CD14-positive monocyte (primary cell): ENCODE measurements at regions not wholly inside any gene's neighbourhood (a gene's known extent, or its start where the extent isn't known, plus 50 kb on each side); places are given as distances from the start of the nearest gene placed in this dataset.

Source experiments
- DNase-seq, 3 donors: peaks; one replicate each; pipeline ENCODE4 v3.0.0-alpha.2; 2011 to 2022
- H2AFZ ChIP-seq: 2 replicates; pipeline ENCODE4 v1.6.0; 2012; ENCODE audit warnings: mild to moderate bottlenecking, low read depth, low read length, inconsistent platforms; ENCODE audit not compliant: insufficient read depth, poor library complexity, severe bottlenecking
- H3K27ac ChIP-seq, 2 donors: 1 replicate in 1 of 2; 2 replicates in 1 of 2; pipeline ENCODE4 v1.5.1; 2012 to 2013; ENCODE audit warnings: low read length in 2 of 2, control low read depth in 1 of 2, inconsistent platforms in 1 of 2, low read depth in 1 of 2, mild to moderate bottlenecking in 1 of 2
- H3K27me3 ChIP-seq, 2 donors: one replicate each; pipeline versions ENCODE4 v1.6.0 to v1.6.1; 2011 to 2013; ENCODE audit warnings: low read length in 2 of 2; ENCODE audit not compliant: control insufficient read depth in 2 of 2, insufficient read depth in 2 of 2
- H3K36me3 ChIP-seq, 2 donors: replicated peaks in 1 of 2; 1 replicate in 1 of 2; 2 replicates in 1 of 2; pipeline versions ENCODE4 v1.5.1 to v1.6.1; 2012 to 2013; ENCODE audit warnings: low read length in 2 of 2, control low read depth in 1 of 2, inconsistent platforms in 1 of 2, mild to moderate bottlenecking in 1 of 2; ENCODE audit not compliant: insufficient read depth in 2 of 2, control insufficient read depth in 1 of 2
- H3K4me1 ChIP-seq, 2 donors: 1 replicate in 1 of 2; 2 replicates in 1 of 2; pipeline versions ENCODE4 v1.5.1 to v1.6.1; 2012 to 2013; ENCODE audit warnings: low read length in 2 of 2, control low read depth in 1 of 2, inconsistent platforms in 1 of 2, mild to moderate bottlenecking in 1 of 2, moderate library complexity in 1 of 2; ENCODE audit not compliant: insufficient read depth in 2 of 2, control insufficient read depth in 1 of 2
- H3K4me2 ChIP-seq: replicated peaks from 2 replicates; pipeline ENCODE3; 2012; ENCODE audit warnings: low read length, moderate library complexity, mild to moderate bottlenecking; ENCODE audit not compliant: poor library complexity, severe bottlenecking; ENCODE audit errors: extremely low read depth
- H3K4me3 ChIP-seq, 3 experiments: fragments of 200-600 bp in 1 of 3; sonication (generic) in 1 of 3; replicated peaks in 1 of 3; 1 replicate in 2 of 3; 2 replicates in 1 of 3; pipeline ENCODE4 v1.5.1; 2011 to 2013; ENCODE audit warnings: low read length in 3 of 3, mild to moderate bottlenecking in 3 of 3, control low read depth in 2 of 3, low read depth in 2 of 3, inconsistent platforms in 1 of 3, moderate library complexity in 1 of 3
- H3K79me2 ChIP-seq: 2 replicates; pipeline ENCODE4 v1.6.0; 2012; ENCODE audit warnings: mild to moderate bottlenecking, control low read depth, inconsistent platforms, low read length, moderate library complexity; ENCODE audit not compliant: insufficient read depth
- H3K9ac ChIP-seq: 2 replicates; pipeline ENCODE4 v1.6.0; 2017; ENCODE audit warnings: low read length, mild to moderate bottlenecking; ENCODE audit not compliant: insufficient read depth, poor library complexity, severe bottlenecking
- H3K9me3 ChIP-seq, 2 donors: replicated peaks in 1 of 2; 1 replicate in 1 of 2; 2 replicates in 1 of 2; pipeline versions ENCODE4 v1.5.1 to v1.6.1; 2012 to 2013; ENCODE audit warnings: low read length in 2 of 2, control low read depth in 1 of 2; ENCODE audit not compliant: control insufficient read depth in 1 of 2, insufficient read depth in 1 of 2
- H4K20me1 ChIP-seq: 2 replicates; pipeline ENCODE4 v1.6.0; 2012; ENCODE audit warnings: mild to moderate bottlenecking, low read length, control low read depth, moderate library complexity; ENCODE audit not compliant: insufficient read depth
- H3K27ac Mint-ChIP-seq, 7 donors: one replicate each; pipeline ENCODE4 v1.8.0; 2020; ENCODE audit warnings: mild to moderate bottlenecking in 7 of 7, mixed read lengths in 7 of 7, moderate library complexity in 6 of 7, inconsistent platforms in 2 of 7
- H3K27me3 Mint-ChIP-seq, 3 donors: one replicate each; pipeline ENCODE4 v1.8.0; 2021 to 2022; ENCODE audit warnings: low read depth in 3 of 3, mild to moderate bottlenecking in 3 of 3, mixed read lengths in 3 of 3, moderate library complexity in 3 of 3, inconsistent platforms in 1 of 3
- H3K36me3 Mint-ChIP-seq, 2 donors: one replicate each; pipeline ENCODE4 v1.8.0; 2020; ENCODE audit warnings: mixed read lengths in 2 of 2, inconsistent platforms in 1 of 2, mild to moderate bottlenecking in 1 of 2
- H3K4me1 Mint-ChIP-seq: one replicate; pipeline ENCODE4 v1.8.0; 2020; ENCODE audit warnings: mild to moderate bottlenecking, mixed read lengths
- H3K4me3 Mint-ChIP-seq, 2 donors: one replicate each; pipeline ENCODE4 v1.8.0; 2020; ENCODE audit warnings: mild to moderate bottlenecking in 2 of 2, mixed read lengths in 2 of 2, moderate library complexity in 1 of 2
- H3K9me3 Mint-ChIP-seq, 7 donors: one replicate each; pipeline ENCODE4 v1.8.0; 2020 to 2022; ENCODE audit warnings: mixed read lengths in 7 of 7, mild to moderate bottlenecking in 6 of 7, moderate library complexity in 6 of 7, inconsistent platforms in 2 of 7
- CTCF ChIP-seq: fragments of 200-600 bp; IDR thresholded peaks from one replicate; pipeline ENCODE4 v1.8.0; 2022; ENCODE audit warnings: antibody characterized with exemption, mild to moderate bottlenecking
- WGBS: methylation state at CpG from one replicate; pipeline ENCODE4 v1.1.5; 2013; ENCODE audit warnings: missing lambda C conversion rate; ENCODE audit not compliant: insufficient coverage; 5-methylcytosine and 5-hydroxymethylcytosine counted together
- intact Hi-C, 2 donors: fragments of 100-400 bp; cut with micrococcal nuclease; formaldehyde crosslinking; loops; one replicate each; pipeline versions ENCODE4 v1.15.0 to v1.15.1; 2023

GRCh38 chr18:10322004-10322403 is 132.4 kb upstream of the APCDD1 start:
- Histone ChIP-seq H3K9me3 (no peaks in the 10 kb centered on the region), H3K36me3 (no peaks in the 10 kb centered on the region), H2AFZ (no peak overlapping the region), H3K4me1 (peaks cover 17 to 23% of the 10 kb centered on the region in 2 donors), H4K20me1 (no peaks in the 10 kb centered on the region), H3K79me2 (no peaks in the 10 kb centered on the region), H3K4me2 (no peak overlapping the region), H3K27ac (no peak overlapping the region), H3K27me3 (no peaks in the 10 kb centered on the region), H3K9ac (no peak overlapping the region), H3K4me3 (no peak overlapping the region)
- Mint-ChIP-seq H3K27me3 (peaks cover under 1 to 3% (median 2%) of the 10 kb centered on the region in 3 donors), H3K4me1 (peaks cover 29% of the 10 kb centered on the region), H3K9me3 (peaks cover 0 to 3% (median 0%) of the 10 kb centered on the region in 7 donors), H3K36me3 (peaks cover 0 to 1% of the 10 kb centered on the region in 2 donors), H3K27ac (no peak overlapping the region), H3K4me3 (no peak overlapping the region)
- no peak for TF ChIP-seq CTCF
- intact Hi-C loops = no loop called here
- WGBS = 85% methylated on average over 7 of the region's 7 CpGs
- no peak for DNase-seq

GRCh38 chr18:10322435-10322834 is 132.0 kb upstream of the APCDD1 start:
- Mint-ChIP-seq H3K36me3 (peaks cover 0 to 1% of the 10 kb centered on the region in 2 donors), H3K9me3 (peaks cover 0 to 3% (median 0%) of the 10 kb centered on the region in 7 donors), H3K4me3 (no peak overlapping the region), H3K4me1 (peaks cover 28% of the 10 kb centered on the region), H3K27me3 (peaks cover 0 to 3% (median 0%) of the 10 kb centered on the region in 3 donors), H3K27ac (no peak overlapping the region)
- no peak for DNase-seq
- WGBS = no CpG with 5 or more reads among the region's 2 CpGs
- no peaks in the 10 kb centered on the region for H3K79me2 ChIP-seq
- H3K4me3 ChIP-seq = no peak overlapping the region
- no peak for TF ChIP-seq CTCF
- H4K20me1 ChIP-seq = no peaks in the 10 kb centered on the region
- H3K9ac ChIP-seq = no peak overlapping the region
- H3K27me3 ChIP-seq = no peaks in the 10 kb centered on the region
- H3K27ac ChIP-seq = no peak overlapping the region
- intact Hi-C loops = no loop called here
- no peak overlapping the region for H2AFZ ChIP-seq
- H3K4me2 ChIP-seq = no peak overlapping the region
- no peaks in the 10 kb centered on the region for H3K36me3 ChIP-seq
- no peaks in the 10 kb centered on the region for H3K9me3 ChIP-seq
- H3K4me1 ChIP-seq = peaks cover 17 to 23% of the 10 kb centered on the region in 2 donors
